DOHH2 (cell line): ENCODE measurements at regions not wholly inside any gene's neighbourhood (a gene's known extent, or its start where the extent isn't known, plus 50 kb on each side); places are given as distances from the start of the nearest gene placed in this dataset.

ENCODE experiments used
- H3F3A ChIP-seq: fragments of 200-600 bp; sonication (generic), shearing (Covaris generic); 2 replicates; pipeline ENCODE4 v1.6.0; 2016; ENCODE audit warnings: antibody characterized with exemption, mild to moderate bottlenecking; ENCODE audit not compliant: control insufficient read depth, insufficient read depth
- H3K27ac ChIP-seq: fragments of 200-600 bp; sonication (generic); 2 replicates; pipeline ENCODE4 v1.5.1; 2014; ENCODE audit warnings: low read depth, mild to moderate bottlenecking, low read length, moderate library complexity
- H3K27me3 ChIP-seq: fragments of 200-600 bp; sonication (generic); 2 replicates; pipeline ENCODE4 v1.6.1; 2014; ENCODE audit warnings: mild to moderate bottlenecking, low read length, mixed read lengths; ENCODE audit not compliant: control insufficient read depth
- H3K36me3 ChIP-seq: fragments of 200-600 bp; sonication (generic); 2 replicates; pipeline ENCODE4 v1.6.1; 2014; ENCODE audit warnings: mild to moderate bottlenecking, low read length, moderate library complexity, mixed read lengths; ENCODE audit not compliant: control insufficient read depth
- H3K4me1 ChIP-seq: fragments of 200-600 bp; sonication (generic); 2 replicates; pipeline ENCODE4 v1.6.1; 2014; ENCODE audit warnings: mild to moderate bottlenecking, low read length, mixed read lengths; ENCODE audit not compliant: control insufficient read depth
- H3K4me2 ChIP-seq: fragments of 200-600 bp; sonication (generic); 2 replicates; pipeline ENCODE4 v1.6.0; 2014; ENCODE audit warnings: mild to moderate bottlenecking, low read length, moderate library complexity
- H3K4me3 ChIP-seq: fragments of 200-600 bp; sonication (generic); 2 replicates; pipeline ENCODE4 v1.5.1; 2014; ENCODE audit warnings: mild to moderate bottlenecking, low read length, mixed read lengths
- H3K79me2 ChIP-seq: fragments of 200-600 bp; sonication (generic); 2 replicates; pipeline ENCODE4 v1.6.1; 2014; ENCODE audit warnings: mild to moderate bottlenecking, low read length, mixed read lengths; ENCODE audit not compliant: control insufficient read depth
- H3K9me2 ChIP-seq: fragments of 200-600 bp; sonication (generic); replicated peaks from 2 replicates; pipeline ENCODE4 v1.6.1; 2014; ENCODE audit warnings: mild to moderate bottlenecking, low read length, mixed read lengths; ENCODE audit not compliant: control insufficient read depth
- H3K9me3 ChIP-seq: fragments of 200-600 bp; sonication (generic); 2 replicates; pipeline ENCODE4 v1.6.1; 2014; ENCODE audit warnings: antibody characterized with exemption, low read length, mixed read lengths; ENCODE audit not compliant: control insufficient read depth, insufficient read depth
- H4K20me1 ChIP-seq: fragments of 200-600 bp; sonication (generic); 2 replicates; pipeline ENCODE4 v1.6.0; 2014; ENCODE audit warnings: low read depth, mild to moderate bottlenecking, antibody characterized with exemption, low read length, moderate library complexity; ENCODE audit not compliant: control insufficient read depth, insufficient read depth
- EZH2phosphoT487 ChIP-seq: fragments of 200-600 bp; sonication (generic); IDR thresholded peaks from 2 replicates; pipeline ENCODE4 v1.6.1; 2017; ENCODE audit warnings: borderline replicate concordance, mild to moderate bottlenecking, antibody characterized with exemption, low read length, moderate library complexity, mixed read lengths
- TF ChIP-seq, protein P1 (sequence below): fragments of 200-600 bp; sonication (generic); IDR thresholded peaks from one replicate; pipeline ENCODE4 v1.5.1; 2014; ENCODE audit warnings: antibody characterized with exemption, mild to moderate bottlenecking, low read depth, low read length; ENCODE audit not compliant: poor library complexity, severe bottlenecking

DNA sequence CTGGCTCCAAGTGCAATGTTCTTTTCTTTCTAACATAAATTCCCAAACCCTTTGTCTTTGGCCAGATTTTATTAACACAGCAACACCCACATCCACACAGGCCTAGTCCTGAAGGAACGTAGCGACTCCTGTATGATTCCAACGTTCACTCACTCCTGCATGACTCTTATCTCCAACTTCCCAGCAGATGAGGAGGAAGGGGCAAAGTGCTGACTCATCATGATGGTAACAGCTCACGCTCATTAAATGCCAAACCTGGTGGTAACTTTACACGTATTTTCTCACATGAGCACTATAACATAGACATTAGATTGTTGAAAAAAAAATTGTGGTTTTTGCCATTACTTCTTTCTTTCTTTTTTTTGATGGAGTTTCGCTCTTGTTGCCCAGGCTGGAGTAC, 1349.5 kb downstream of the EFNA5 start:
- Histone ChIP-seq H3K9me3 (no peaks in the 10 kb centered on the region), H3K4me2 (no peak overlapping the region), H4K20me1 (no peaks in the 10 kb centered on the region), H3K4me3 (no peak overlapping the region), H3K4me1 (no peaks in the 10 kb centered on the region), H3K36me3 (no peaks in the 10 kb centered on the region), H3K27ac (no peak overlapping the region), H3K9me2 (no peaks in the 10 kb centered on the region), H3F3A (no peaks in the 10 kb centered on the region), H3K27me3 (no peaks in the 10 kb centered on the region), H3K79me2 (no peaks in the 10 kb centered on the region)
- TF ChIP-seq EZH2phosphoT487 = no peak
- TF ChIP-seq, protein P1, sequence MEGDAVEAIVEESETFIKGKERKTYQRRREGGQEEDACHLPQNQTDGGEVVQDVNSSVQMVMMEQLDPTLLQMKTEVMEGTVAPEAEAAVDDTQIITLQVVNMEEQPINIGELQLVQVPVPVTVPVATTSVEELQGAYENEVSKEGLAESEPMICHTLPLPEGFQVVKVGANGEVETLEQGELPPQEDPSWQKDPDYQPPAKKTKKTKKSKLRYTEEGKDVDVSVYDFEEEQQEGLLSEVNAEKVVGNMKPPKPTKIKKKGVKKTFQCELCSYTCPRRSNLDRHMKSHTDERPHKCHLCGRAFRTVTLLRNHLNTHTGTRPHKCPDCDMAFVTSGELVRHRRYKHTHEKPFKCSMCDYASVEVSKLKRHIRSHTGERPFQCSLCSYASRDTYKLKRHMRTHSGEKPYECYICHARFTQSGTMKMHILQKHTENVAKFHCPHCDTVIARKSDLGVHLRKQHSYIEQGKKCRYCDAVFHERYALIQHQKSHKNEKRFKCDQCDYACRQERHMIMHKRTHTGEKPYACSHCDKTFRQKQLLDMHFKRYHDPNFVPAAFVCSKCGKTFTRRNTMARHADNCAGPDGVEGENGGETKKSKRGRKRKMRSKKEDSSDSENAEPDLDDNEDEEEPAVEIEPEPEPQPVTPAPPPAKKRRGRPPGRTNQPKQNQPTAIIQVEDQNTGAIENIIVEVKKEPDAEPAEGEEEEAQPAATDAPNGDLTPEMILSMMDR = no peak

DNA sequence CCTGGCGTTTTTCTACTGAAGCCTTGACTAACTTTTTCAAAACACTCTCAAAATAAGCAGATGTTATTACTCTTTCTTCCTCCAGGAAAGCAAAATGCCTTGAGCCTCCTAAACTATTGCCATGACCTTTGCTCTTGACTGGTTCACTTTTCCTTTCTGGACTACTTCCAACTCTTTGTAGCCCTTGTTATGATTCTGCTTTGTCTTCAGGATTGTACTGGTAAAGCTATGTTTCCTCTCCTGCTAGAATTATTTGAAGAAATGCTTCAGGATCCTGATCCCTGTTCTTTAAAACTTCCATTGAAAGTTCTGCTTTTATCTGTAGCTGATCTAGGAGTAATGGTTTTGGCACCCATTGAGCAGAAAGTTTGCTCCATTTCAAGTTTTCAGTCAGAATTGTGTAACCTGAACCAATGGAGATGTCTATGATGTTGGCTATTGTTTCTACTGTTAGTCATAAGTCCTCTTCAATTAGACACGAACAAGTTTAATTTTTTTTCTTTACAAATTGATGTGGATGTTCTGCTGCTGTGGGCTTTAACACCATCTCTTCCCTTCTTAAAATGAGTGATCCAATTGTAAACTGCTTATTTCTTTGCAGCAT, 1356.4 kb downstream of the EFNA5 start:
- Histone ChIP-seq H3F3A (no peaks in the 10 kb centered on the region), H3K9me3 (no peaks in the 10 kb centered on the region), H3K4me1 (no peaks in the 10 kb centered on the region), H4K20me1 (no peaks in the 10 kb centered on the region), H3K4me3 (no peak overlapping the region), H3K27me3 (no peaks in the 10 kb centered on the region), H3K9me2 (no peaks in the 10 kb centered on the region), H3K79me2 (no peaks in the 10 kb centered on the region), H3K36me3 (no peaks in the 10 kb centered on the region), H3K27ac (no peak overlapping the region), H3K4me2 (no peak overlapping the region)
- TF ChIP-seq EZH2phosphoT487 = no peak
- TF ChIP-seq, protein P1 = no peak

DNA sequence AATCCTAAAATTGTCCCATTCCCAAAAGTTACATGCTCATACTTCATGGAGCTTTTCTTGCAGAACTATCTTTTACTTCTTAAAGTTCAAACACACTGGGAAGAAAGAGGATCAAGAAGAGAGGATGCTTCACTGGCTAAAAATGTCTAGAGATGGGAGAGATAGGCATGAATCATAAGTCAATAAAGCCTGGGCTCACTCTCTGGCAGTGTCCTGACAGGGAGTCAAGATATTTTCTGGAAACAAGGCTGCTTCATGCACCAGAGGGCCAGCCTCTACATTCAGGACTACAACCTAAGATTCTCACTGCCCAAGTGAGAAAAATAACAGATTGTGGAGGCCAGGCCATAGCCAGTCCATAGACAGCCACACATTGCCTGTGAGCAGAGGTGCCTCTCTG, 1358.4 kb downstream of the EFNA5 start:
- TF ChIP-seq, protein P1 = no peak
- TF ChIP-seq EZH2phosphoT487 = no peak
- no peaks in the 10 kb centered on the region for H4K20me1 ChIP-seq
- no peaks in the 10 kb centered on the region for H3K9me2 ChIP-seq
- no peaks in the 10 kb centered on the region for H3K9me3 ChIP-seq
- H3K36me3 ChIP-seq = no peaks in the 10 kb centered on the region
- no peak overlapping the region for H3K4me2 ChIP-seq
- no peak overlapping the region for H3K27ac ChIP-seq
- H3K4me1 ChIP-seq = no peaks in the 10 kb centered on the region
- H3K79me2 ChIP-seq = no peaks in the 10 kb centered on the region
- H3K27me3 ChIP-seq = no peaks in the 10 kb centered on the region
- no peaks in the 10 kb centered on the region for H3F3A ChIP-seq
- H3K4me3 ChIP-seq = no peak overlapping the region
